T-helper 2 cell (primary cell): ENCODE measurements at regions not wholly inside any gene's neighbourhood (a gene's known extent, or its start where the extent isn't known, plus 50 kb on each side); places are given as distances from the start of the nearest gene placed in this dataset.

Experiments
- DNase-seq, 5 experiments: peaks; one replicate each; pipeline versions ENCODE4 v3.0.0 to v3.0.0-alpha.2; 2012 to 2022

GRCh38 chr5:18051953-18052352, 417.7 kb downstream of the TAF11L14 start:
- no peak for DNase-seq

- DNase-seq = no peak
These were observed 418.3 kb downstream of the TAF11L14 start for GRCh38 chr5:18052569-18052968.

GRCh38 chr5:18057725-18058124, 423.5 kb downstream of the TAF11L14 start:
- no peak for DNase-seq

GRCh38 chr5:18067615-18068014, 433.4 kb downstream of the TAF11L14 start:
- DNase-seq = no peak

- no peak for DNase-seq
These were observed 434.6 kb downstream of the TAF11L14 start for GRCh38 chr5:18068826-18069225.

GRCh38 chr5:18069790-18070189, 435.5 kb downstream of the TAF11L14 start:
- DNase-seq = no peak

GRCh38 chr5:18072600-18072999, 438.3 kb downstream of the TAF11L14 start:
- DNase-seq = no peak

- DNase-seq = no peak
These were observed 440.7 kb downstream of the TAF11L14 start for GRCh38 chr5:18074961-18075360.

GRCh38 chr5:18078157-18078556, 443.9 kb downstream of the TAF11L14 start:
- no peak for DNase-seq

- no peak for DNase-seq
These were observed 445.6 kb downstream of the TAF11L14 start for GRCh38 chr5:18079831-18080230.

- DNase-seq = no peak
These were observed 453.8 kb downstream of the TAF11L14 start for GRCh38 chr5:18088020-18088579.

GRCh38 chr5:18090177-18090576, 455.9 kb downstream of the TAF11L14 start:
- no peak for DNase-seq

- no peak for DNase-seq
These were observed 456.9 kb downstream of the TAF11L14 start for GRCh38 chr5:18091142-18091541.

GRCh38 chr5:18091758-18092157, 457.5 kb downstream of the TAF11L14 start:
- DNase-seq = no peak

- DNase-seq = no peak
These were observed 460.8 kb downstream of the TAF11L14 start for GRCh38 chr5:18095061-18095460.

- no peak for DNase-seq
These were observed 463.6 kb downstream of the TAF11L14 start for GRCh38 chr5:18097817-18098216.

GRCh38 chr5:18098691-18099090, 464.4 kb downstream of the TAF11L14 start:
- no peak for DNase-seq

- DNase-seq = no peak
These were observed 465.0 kb downstream of the TAF11L14 start for GRCh38 chr5:18099261-18099660.

GRCh38 chr5:18101532-18101931, 467.3 kb downstream of the TAF11L14 start:
- no peak for DNase-seq

- no peak for DNase-seq
These were observed 468.5 kb downstream of the TAF11L14 start for GRCh38 chr5:18102733-18103132.

GRCh38 chr5:18105449-18105848, 471.2 kb downstream of the TAF11L14 start:
- DNase-seq = no peak

GRCh38 chr5:18111906-18112465, 477.7 kb downstream of the TAF11L14 start:
- DNase-seq = no peak

- DNase-seq = no peak
These were observed 479.5 kb downstream of the TAF11L14 start for GRCh38 chr5:18113721-18114120.

- no peak for DNase-seq
These were observed 480.0 kb downstream of the TAF11L14 start for GRCh38 chr5:18114151-18114757.

- DNase-seq = no peak
These were observed 483.7 kb downstream of the TAF11L14 start for GRCh38 chr5:18117968-18118367.
